ENCODE measurements at regions not wholly inside any gene's neighbourhood (a gene's known extent, or its start where the extent isn't known, plus 50 kb on each side); places are given as distances from the start of the nearest gene placed in this dataset.

DNA sequence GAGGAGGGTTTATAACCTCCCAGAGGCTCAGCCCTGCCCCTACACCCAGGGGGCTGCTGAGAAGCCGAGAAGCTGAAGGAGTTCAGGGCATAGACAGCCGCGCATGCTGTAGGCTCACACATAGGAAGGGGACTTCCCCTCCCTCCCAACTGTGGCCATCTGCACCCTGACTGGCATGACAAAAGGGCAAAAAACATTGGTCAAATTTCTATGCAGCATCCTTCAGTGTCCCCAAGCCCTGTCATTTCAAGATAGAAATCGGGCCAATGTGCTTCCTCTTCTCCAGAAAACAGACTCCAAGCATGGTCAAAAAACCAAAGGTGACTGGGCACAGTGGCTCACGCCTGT lies 55.9 kb upstream of the MYL10 start:
- H3K9me3 ChIP-seq (ENCODE audit: control insufficient read depth, low read length) = no peaks in the 10 kb centered on the region
- H3K27me3 ChIP-seq (ENCODE audit: control insufficient read depth, insufficient read depth, low read length, poor library complexity, severe bottlenecking) = no peaks in the 10 kb centered on the region
- DNase-seq = no peak
- Mint-ChIP-seq H3K27ac (no peak overlapping the region), H3K36me3 (ENCODE audit: low read depth) (no peaks in the 10 kb centered on the region), H3K4me3 (no peak overlapping the region), H3K27me3 (ENCODE audit: insufficient read depth) (peaks cover 7% of the 10 kb centered on the region), H3K9me3 (no peaks in the 10 kb centered on the region), H3K4me1 (no peaks in the 10 kb centered on the region)
- TF ChIP-seq, protein P1, sequence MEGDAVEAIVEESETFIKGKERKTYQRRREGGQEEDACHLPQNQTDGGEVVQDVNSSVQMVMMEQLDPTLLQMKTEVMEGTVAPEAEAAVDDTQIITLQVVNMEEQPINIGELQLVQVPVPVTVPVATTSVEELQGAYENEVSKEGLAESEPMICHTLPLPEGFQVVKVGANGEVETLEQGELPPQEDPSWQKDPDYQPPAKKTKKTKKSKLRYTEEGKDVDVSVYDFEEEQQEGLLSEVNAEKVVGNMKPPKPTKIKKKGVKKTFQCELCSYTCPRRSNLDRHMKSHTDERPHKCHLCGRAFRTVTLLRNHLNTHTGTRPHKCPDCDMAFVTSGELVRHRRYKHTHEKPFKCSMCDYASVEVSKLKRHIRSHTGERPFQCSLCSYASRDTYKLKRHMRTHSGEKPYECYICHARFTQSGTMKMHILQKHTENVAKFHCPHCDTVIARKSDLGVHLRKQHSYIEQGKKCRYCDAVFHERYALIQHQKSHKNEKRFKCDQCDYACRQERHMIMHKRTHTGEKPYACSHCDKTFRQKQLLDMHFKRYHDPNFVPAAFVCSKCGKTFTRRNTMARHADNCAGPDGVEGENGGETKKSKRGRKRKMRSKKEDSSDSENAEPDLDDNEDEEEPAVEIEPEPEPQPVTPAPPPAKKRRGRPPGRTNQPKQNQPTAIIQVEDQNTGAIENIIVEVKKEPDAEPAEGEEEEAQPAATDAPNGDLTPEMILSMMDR (conservative IDR thresholded peaks at IDR 0.05) = no peak
- no peak overlapping the region for H3K4me3 ChIP-seq (ENCODE audit: low read length)
- no peaks in the 10 kb centered on the region for H3K4me1 ChIP-seq (ENCODE audit: control insufficient read depth, insufficient read depth, low read length)
- H3K36me3 ChIP-seq (ENCODE audit: control insufficient read depth, insufficient read depth, low read length) = no peaks in the 10 kb centered on the region
- 67 to 80% methylated on average over 1 to 5 of the region's 5 CpGs for WGBS, 2 experiments (ENCODE audit: insufficient coverage in 1 of 2, insufficient read length in 1 of 2)
- no peak overlapping the region for H3K9ac ChIP-seq (ENCODE audit: extremely low read depth, low read length, poor library complexity, severe bottlenecking)
- H3K27ac ChIP-seq (ENCODE audit: low read depth, low read length) = no peak overlapping the region

- Histone ChIP-seq H3K4me3 (ENCODE audit: low read length) (no peak overlapping the region), H3K9me3 (ENCODE audit: control insufficient read depth, low read length) (no peaks in the 10 kb centered on the region), H3K9ac (ENCODE audit: extremely low read depth, low read length, poor library complexity, severe bottlenecking) (no peak overlapping the region), H3K27me3 (ENCODE audit: control insufficient read depth, insufficient read depth, low read length, poor library complexity, severe bottlenecking) (no peaks in the 10 kb centered on the region), H3K36me3 (ENCODE audit: control insufficient read depth, insufficient read depth, low read length) (no peaks in the 10 kb centered on the region), H3K4me1 (ENCODE audit: control insufficient read depth, insufficient read depth, low read length) (no peaks in the 10 kb centered on the region), H3K27ac (ENCODE audit: low read depth, low read length) (no peak overlapping the region)
- H3K27me3 Mint-ChIP-seq (ENCODE audit: insufficient read depth) = peaks cover 7% of the 10 kb centered on the region
- H3K36me3 Mint-ChIP-seq (ENCODE audit: low read depth) = no peaks in the 10 kb centered on the region
- no peaks in the 10 kb centered on the region for H3K4me1 Mint-ChIP-seq
- WGBS, 2 experiments (ENCODE audit: insufficient coverage in 1 of 2, insufficient read length in 1 of 2) = 86 to 89% methylated on average over 6 to 8 of the region's 9 CpGs
- no peak overlapping the region for H3K27ac Mint-ChIP-seq
- no peak for DNase-seq
- H3K9me3 Mint-ChIP-seq = no peaks in the 10 kb centered on the region
- H3K4me3 Mint-ChIP-seq = no peak overlapping the region
- TF ChIP-seq, protein P1 (conservative IDR thresholded peaks at IDR 0.05) = no peak
Measured at GRCh38 chr7:101686030-101686429, 56.9 kb upstream of the MYL10 start.

GRCh38 chr7:101687081-101687480 lies 58.0 kb upstream of the MYL10 start:
- whole genome bisulfite sequencing, 2 experiments (ENCODE audit: insufficient coverage in 1 of 2, insufficient read length in 1 of 2) = 76 to 78% methylated on average over 4 to 5 of the region's 5 CpGs
- H3K9ac ChIP-seq (ENCODE audit: extremely low read depth, low read length, poor library complexity, severe bottlenecking) = no peak overlapping the region
- peaks cover 4% of the 10 kb centered on the region for H3K4me1 Mint-ChIP-seq
- no peaks in the 10 kb centered on the region for H3K27me3 ChIP-seq (ENCODE audit: control insufficient read depth, insufficient read depth, low read length, poor library complexity, severe bottlenecking)
- H3K27ac Mint-ChIP-seq = no peak overlapping the region
- H3K27ac ChIP-seq (ENCODE audit: low read depth, low read length) = no peak overlapping the region
- no peak overlapping the region for H3K4me3 Mint-ChIP-seq
- no peaks in the 10 kb centered on the region for H3K9me3 Mint-ChIP-seq
- peaks cover 7% of the 10 kb centered on the region for H3K27me3 Mint-ChIP-seq (ENCODE audit: insufficient read depth)
- H3K4me3 ChIP-seq (ENCODE audit: low read length) = no peak overlapping the region
- no peak for DNase-seq
- no peaks in the 10 kb centered on the region for H3K36me3 ChIP-seq (ENCODE audit: control insufficient read depth, insufficient read depth, low read length)
- H3K36me3 Mint-ChIP-seq (ENCODE audit: low read depth) = no peaks in the 10 kb centered on the region
- H3K4me1 ChIP-seq (ENCODE audit: control insufficient read depth, insufficient read depth, low read length) = no peaks in the 10 kb centered on the region
- TF ChIP-seq, protein P1 (conservative IDR thresholded peaks at IDR 0.05) = no peak
- H3K9me3 ChIP-seq (ENCODE audit: control insufficient read depth, low read length) = no peaks in the 10 kb centered on the region

All from endodermal cell (in vitro differentiated cells).